Heart left ventricle (tissue), 16 donors: ENCODE measurements at regions not wholly inside any gene's neighbourhood (a gene's known extent, or its start where the extent isn't known, plus 50 kb on each side); places are given as distances from the start of the nearest gene placed in this dataset.

ENCODE experiments used
- ATAC-seq, 4 donors: fragments of 200-7000 bp; cut with Tn5 transposase; one replicate each; pipeline ENCODE4 v1.9.1; 2020 to 2022; ENCODE audit warnings: moderate library complexity in 4 of 4, mild to moderate bottlenecking in 3 of 4, moderate number of reproducible peaks in 1 of 4
- DNase-seq, 5 donors: peaks; one replicate each; pipeline ENCODE4 v3.0.0-alpha.2; 2020
- H3K27ac ChIP-seq, 12 donors: fragments of 200-600 bp; sonication (generic) in 4 of 12; one replicate each; pipeline versions ENCODE4 v1.5.0 to v1.8.0; 2016 to 2022; ENCODE audit warnings: mild to moderate bottlenecking in 2 of 12
- H3K27me3 ChIP-seq, 9 donors: fragments of 200-600 bp; sonication (generic) in 2 of 9; one replicate each; pipeline versions ENCODE4 v1.5.1 to v1.8.0; 2016 to 2022; ENCODE audit warnings: mild to moderate bottlenecking in 3 of 9
- H3K36me3 ChIP-seq, 9 donors: fragments of 200-600 bp; sonication (generic) in 2 of 9; one replicate each; pipeline versions ENCODE4 v1.5.0 to v1.8.0; 2018 to 2022; ENCODE audit warnings: mild to moderate bottlenecking in 2 of 9
- H3K4me1 ChIP-seq, 12 donors: fragments of 200-600 bp; sonication (generic) in 4 of 12; one replicate each; pipeline versions ENCODE4 v1.5.0 to v1.8.0; 2016 to 2022; ENCODE audit warnings: mild to moderate bottlenecking in 3 of 12
- H3K4me3 ChIP-seq, 12 donors: fragments of 200-600 bp; sonication (generic) in 4 of 12; one replicate each; pipeline versions ENCODE4 v1.5.0 to v1.8.0; 2017 to 2022; ENCODE audit warnings: mild to moderate bottlenecking in 9 of 12, moderate library complexity in 4 of 12
- H3K9me3 ChIP-seq, 12 donors: fragments of 200-600 bp; sonication (generic) in 4 of 12; one replicate each; pipeline versions ENCODE4 v1.5.0 to v1.8.0; 2016 to 2022; ENCODE audit warnings: mild to moderate bottlenecking in 1 of 12
- CTCF ChIP-seq, 12 donors: fragments of 200-600 bp; sonication (generic) in 4 of 12; IDR thresholded peaks; one replicate each; pipeline versions ENCODE4 v1.5.0 to v1.8.0; 2018 to 2022; ENCODE audit warnings: antibody characterized with exemption in 12 of 12, mild to moderate bottlenecking in 5 of 12
- POLR2A ChIP-seq, 2 donors: fragments of 450-650 bp; IDR thresholded peaks; one replicate each; pipeline ENCODE4 v1.6.1; 2017; ENCODE audit warnings: antibody characterized with exemption in 2 of 2, mild to moderate bottlenecking in 2 of 2, moderate library complexity in 2 of 2
- WGBS, 4 donors: extraction: QIAGEN DNeasy Blood & Tissue Kit in 2 of 4; methylation state at CpG; one replicate each; pipeline versions ENCODE4 v1.1.5 to v1.1.7; 2013 to 2018; 5-methylcytosine and 5-hydroxymethylcytosine counted together
- intact Hi-C, 10 donors: fragments of 100-400 bp; cut with DNase I; formaldehyde crosslinking; loops; one replicate each; pipeline versions ENCODE4 v1.11.1 to v1.14.2; 2022
- donor health status: ischemic (EF 13 %, LVEDD 7.1; RV severe dilation, severe dysfunction).
- donor health status: healthy with polysubstance abuse.
- donor health status: DM: no; HTN: yes; CAD: no.
- donor health status: DM: no; HTN: no; CAD: no.
- donor health status: ischemic (EF 25% LVEDD 6.9; RV normal size, moderate dysfunction).
- donor health status: ischemic (EF 25% LVEDD 5.7; RV mildly dilated, moderate dysfunction).
- donor health status: healthy.
- donor health status: DM: yes; HTN: yes; CAD: no.
- donor health status: ischemic (EF 35%, LVEDD 5.7; RV mildly dilated, moderate dysfunction).
- donor health status: nonischemic (EF 11% LVEDD 7.7; RV severe dilation, severe dysfunction).
- donor health status: DM: yes; HTN: yes; CAD: no.
- donor health status: PGD.
- donor health status: ischemic (EF 29% LVEDD 5.4; RV normal size, mild dysfunction).
- donor health status: nonischemic (EF 23%, LVEDD 6.1; RV moderate dilation, normal function).

DNA sequence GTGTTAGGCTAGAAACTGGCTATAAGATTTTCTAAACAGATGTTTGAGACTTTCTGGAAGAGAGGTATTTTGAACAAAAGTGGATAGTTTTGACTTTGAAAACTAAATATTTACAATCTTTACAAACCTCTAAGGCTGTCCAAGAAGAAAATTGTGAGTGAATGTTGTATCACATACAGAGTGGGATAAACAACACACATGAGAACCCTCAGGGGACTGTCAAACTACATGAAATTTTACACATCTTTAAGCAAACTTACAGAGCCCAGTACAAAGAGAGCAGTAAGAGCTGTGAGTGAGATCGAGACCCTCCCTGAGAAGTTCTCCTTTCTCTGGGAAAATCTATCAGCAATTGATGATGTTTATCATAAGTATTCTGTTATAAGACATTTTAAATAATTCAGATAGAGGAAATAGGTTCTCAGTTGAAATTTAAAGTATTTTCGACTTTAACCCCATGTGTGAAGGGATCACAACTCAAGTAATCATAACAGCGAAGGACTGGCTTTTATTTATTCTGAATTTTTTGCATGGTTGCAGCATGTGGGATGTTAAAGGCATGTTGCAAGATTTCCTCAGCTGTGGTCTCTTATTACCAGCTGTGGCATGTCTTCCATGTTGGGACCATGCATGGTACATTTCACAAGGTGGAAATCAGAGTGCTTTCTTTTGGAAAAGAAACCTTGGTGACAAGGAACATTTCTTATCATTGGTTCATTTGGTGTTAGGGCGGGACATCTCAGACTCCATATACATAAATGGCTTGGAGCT lies 264.0 kb upstream of the PRICKLE1 start:
- no peak for TF ChIP-seq CTCF (IDR thresholded peaks at IDR 0.05)
- TF ChIP-seq POLR2A (IDR thresholded peaks at IDR 0.05): no peak
- no peak overlapping the region for H3K4me3 ChIP-seq
- no peak for DNase-seq
- no peak for ATAC-seq
- H3K27me3 ChIP-seq: no peaks in the 10 kb centered on the region
- 91 to 96% (median 94%) methylated on average over 4 of the region's 4 CpGs for WGBS, 4 donors
- H3K36me3 ChIP-seq: no peaks in the 10 kb centered on the region
- H3K4me1 ChIP-seq: no peaks in the 10 kb centered on the region
- no peaks in the 10 kb centered on the region for H3K9me3 ChIP-seq
- H3K27ac ChIP-seq: no peak overlapping the region
- intact Hi-C loops: no loop called here

DNA sequence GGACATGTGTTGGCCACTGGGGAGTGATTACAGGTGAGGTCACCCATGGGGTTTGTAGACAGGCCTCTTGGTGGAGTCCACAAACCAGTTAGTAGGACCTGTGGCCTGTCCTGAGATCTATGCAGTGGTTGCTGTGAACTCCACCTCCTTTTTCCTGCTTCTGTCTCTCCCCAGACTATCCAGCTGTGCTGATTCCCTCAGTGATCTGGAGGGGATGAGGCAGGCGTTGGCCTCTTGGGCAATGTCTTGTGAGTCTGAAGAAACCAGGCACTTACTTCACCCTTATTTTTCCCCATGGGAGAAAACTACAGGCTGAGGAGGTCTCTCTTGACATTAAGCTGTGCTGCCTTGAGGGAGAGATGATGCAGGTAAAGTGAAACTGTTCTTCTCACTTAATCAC lies 257.2 kb upstream of the PRICKLE1 start:
- DNase-seq (no peak), ATAC-seq (no peak)
- Histone ChIP-seq H3K4me1 (no peaks in the 10 kb centered on the region), H3K9me3 (no peaks in the 10 kb centered on the region), H3K27me3 (no peaks in the 10 kb centered on the region), H3K27ac (no peak overlapping the region), H3K36me3 (no peaks in the 10 kb centered on the region), H3K4me3 (no peak overlapping the region)
- no peak for TF ChIP-seq CTCF (IDR thresholded peaks at IDR 0.05)
- no peak for TF ChIP-seq POLR2A (IDR thresholded peaks at IDR 0.05)
- 78 to 100% (median 92%) methylated on average over 1 of the region's 1 CpG for WGBS, 4 donors
- intact Hi-C loops: loop anchor here in 1 of 10 donors (5.0 kb wide), 1 partner anchor 541 kb away; no protein-coding TSS in a partner anchor

- Histone ChIP-seq H3K4me1 (no peaks in the 10 kb centered on the region), H3K27ac (no peak overlapping the region), H3K9me3 (peaks cover 0 to 17% (median 0%) of the 10 kb centered on the region in 12 donors), H3K36me3 (no peaks in the 10 kb centered on the region), H3K4me3 (no peak overlapping the region), H3K27me3 (no peaks in the 10 kb centered on the region)
- TF ChIP-seq POLR2A (IDR thresholded peaks at IDR 0.05): no peak
- no peak for TF ChIP-seq CTCF (IDR thresholded peaks at IDR 0.05)
- ATAC-seq (no peak), DNase-seq (no peak)
- WGBS, 4 donors: 88 to 97% (median 95%) methylated on average over 2 of the region's 2 CpGs
- intact Hi-C loops: no loop called here
These were observed 244.5 kb upstream of the PRICKLE1 start for GRCh38 chr12:42834062-42834461.

GRCh38 chr12:42828836-42829235 lies 239.3 kb upstream of the PRICKLE1 start:
- TF ChIP-seq POLR2A (IDR thresholded peaks at IDR 0.05): no peak
- no peak for TF ChIP-seq CTCF (IDR thresholded peaks at IDR 0.05)
- no peaks in the 10 kb centered on the region for H3K4me1 ChIP-seq
- intact Hi-C loops: no loop called here
- H3K27ac ChIP-seq: no peak overlapping the region
- no peaks in the 10 kb centered on the region for H3K36me3 ChIP-seq
- H3K27me3 ChIP-seq: no peaks in the 10 kb centered on the region
- peaks cover 0 to 16% (median 2%) of the 10 kb centered on the region in 12 donors for H3K9me3 ChIP-seq
- no peak overlapping the region for H3K4me3 ChIP-seq
- no peak for ATAC-seq
- WGBS, 4 donors: 90 to 95% (median 93%) methylated on average over 4 of the region's 4 CpGs
- no peak for DNase-seq
